ENCODE measurements at regions not wholly inside any gene's neighbourhood (a gene's known extent, or its start where the extent isn't known, plus 50 kb on each side); places are given as distances from the start of the nearest gene placed in this dataset.

DNA sequence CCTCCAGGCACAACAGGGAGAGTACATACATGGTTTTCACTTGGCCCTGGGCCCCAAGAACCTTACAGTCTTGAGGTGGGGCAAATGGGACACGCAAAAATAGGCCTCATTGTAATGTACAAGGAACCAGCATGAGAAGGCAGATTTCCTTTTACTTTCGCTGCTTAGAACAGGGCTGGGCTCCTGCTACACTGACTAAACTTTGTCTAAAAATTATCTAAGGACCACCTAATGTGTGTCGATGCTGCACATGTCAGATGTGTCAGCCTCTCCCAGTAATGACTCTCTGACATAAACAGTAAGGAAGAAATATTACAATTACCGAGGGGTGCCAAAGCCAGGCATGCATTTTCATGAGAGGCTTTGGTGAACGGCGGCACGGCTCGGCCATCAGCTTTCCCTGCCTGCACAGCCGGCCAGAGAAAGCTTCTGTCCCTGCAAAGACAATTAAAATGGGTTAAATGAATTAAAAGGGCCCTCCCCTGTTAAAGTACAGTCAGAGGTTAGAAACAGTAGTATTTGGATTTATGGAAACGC is 224.2 kb upstream of the IRX3 start:
- Histone ChIP-seq H3K27me3 (no peaks in the 10 kb centered on the region), H3K27ac (no peak overlapping the region), H3K4me3 (no peak overlapping the region), H3K4me1 (ENCODE audit: insufficient read depth) (peaks cover 4% of the 10 kb centered on the region), H3K36me3 (no peaks in the 10 kb centered on the region), H3K9me3 (no peaks in the 10 kb centered on the region)
- intact Hi-C loops (cut with DNase I): no loop called here
- no peak for DNase-seq
- TF ChIP-seq, protein P1, sequence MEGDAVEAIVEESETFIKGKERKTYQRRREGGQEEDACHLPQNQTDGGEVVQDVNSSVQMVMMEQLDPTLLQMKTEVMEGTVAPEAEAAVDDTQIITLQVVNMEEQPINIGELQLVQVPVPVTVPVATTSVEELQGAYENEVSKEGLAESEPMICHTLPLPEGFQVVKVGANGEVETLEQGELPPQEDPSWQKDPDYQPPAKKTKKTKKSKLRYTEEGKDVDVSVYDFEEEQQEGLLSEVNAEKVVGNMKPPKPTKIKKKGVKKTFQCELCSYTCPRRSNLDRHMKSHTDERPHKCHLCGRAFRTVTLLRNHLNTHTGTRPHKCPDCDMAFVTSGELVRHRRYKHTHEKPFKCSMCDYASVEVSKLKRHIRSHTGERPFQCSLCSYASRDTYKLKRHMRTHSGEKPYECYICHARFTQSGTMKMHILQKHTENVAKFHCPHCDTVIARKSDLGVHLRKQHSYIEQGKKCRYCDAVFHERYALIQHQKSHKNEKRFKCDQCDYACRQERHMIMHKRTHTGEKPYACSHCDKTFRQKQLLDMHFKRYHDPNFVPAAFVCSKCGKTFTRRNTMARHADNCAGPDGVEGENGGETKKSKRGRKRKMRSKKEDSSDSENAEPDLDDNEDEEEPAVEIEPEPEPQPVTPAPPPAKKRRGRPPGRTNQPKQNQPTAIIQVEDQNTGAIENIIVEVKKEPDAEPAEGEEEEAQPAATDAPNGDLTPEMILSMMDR (IDR thresholded peaks at IDR 0.05): no peak
- TF ChIP-seq EP300 (IDR thresholded peaks at IDR 0.05): no peak
- no peak for TF ChIP-seq POLR2A (IDR thresholded peaks at IDR 0.05)
- WGBS, 3 donors: 24 to 31% (median 28%) methylated on average over 10 of the region's 10 CpGs

DNA sequence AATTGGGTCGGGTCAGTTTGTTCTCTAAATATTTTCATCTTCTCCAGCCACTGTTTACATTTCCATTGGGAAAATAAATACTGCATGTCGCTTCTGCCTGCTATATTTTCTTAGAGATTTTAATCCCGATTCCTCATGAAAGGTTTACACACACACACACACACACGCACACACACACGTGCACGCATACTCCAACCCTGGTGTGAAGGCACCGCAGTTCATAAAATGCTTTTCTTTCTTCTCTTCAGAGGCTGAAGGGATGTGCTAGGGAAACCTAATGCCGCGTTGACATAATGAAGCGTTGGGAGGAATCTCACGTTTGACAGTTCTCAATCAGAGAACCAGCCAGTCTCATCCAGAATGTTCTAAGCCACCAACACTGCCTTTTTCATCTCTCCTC is 222.9 kb upstream of the IRX3 start:
- Histone ChIP-seq H3K36me3 (no peaks in the 10 kb centered on the region), H3K27ac (no peak overlapping the region), H3K9me3 (no peaks in the 10 kb centered on the region), H3K4me1 (ENCODE audit: insufficient read depth) (peaks cover 5% of the 10 kb centered on the region), H3K4me3 (no peak overlapping the region), H3K27me3 (no peaks in the 10 kb centered on the region)
- 23 to 53% (median 33%) methylated on average over 11 of the region's 11 CpGs for WGBS, 3 donors
- TF ChIP-seq EP300 (IDR thresholded peaks at IDR 0.05) (no peak), POLR2A (IDR thresholded peaks at IDR 0.05) (no peak)
- TF ChIP-seq, protein P1 (IDR thresholded peaks at IDR 0.05): no peak
- intact Hi-C loops (cut with DNase I): no loop called here
- DNase-seq: no peak

DNA sequence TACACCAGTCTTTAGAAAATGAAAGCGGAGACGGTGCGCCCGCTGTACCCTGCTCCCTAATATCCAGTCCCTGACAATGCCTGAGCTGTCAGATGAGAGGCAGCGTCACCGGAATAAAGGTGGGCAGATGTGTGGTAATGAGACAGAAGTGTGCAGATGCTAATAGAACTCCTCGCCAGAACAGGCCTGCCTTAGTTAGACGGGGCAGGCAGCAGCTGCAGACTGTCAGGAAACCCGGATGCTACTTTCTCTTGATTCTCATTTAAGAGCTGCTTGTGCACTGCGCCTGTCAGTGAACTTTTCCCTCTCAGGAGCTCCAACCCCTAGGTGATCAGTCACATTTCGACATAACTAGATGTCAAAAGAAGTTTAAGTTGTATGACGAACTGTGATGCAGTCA is 221.8 kb upstream of the IRX3 start:
- no peak overlapping the region for H3K4me3 ChIP-seq
- peaks cover 7% of the 10 kb centered on the region for H3K4me1 ChIP-seq (ENCODE audit: insufficient read depth)
- no peaks in the 10 kb centered on the region for H3K27me3 ChIP-seq
- H3K9me3 ChIP-seq: no peaks in the 10 kb centered on the region
- TF ChIP-seq POLR2A (IDR thresholded peaks at IDR 0.05) (no peak), EP300 (IDR thresholded peaks at IDR 0.05) (no peak)
- TF ChIP-seq, protein P1 (IDR thresholded peaks at IDR 0.05): no peak
- no peak for DNase-seq
- H3K27ac ChIP-seq: no peak overlapping the region
- intact Hi-C loops (cut with DNase I): no loop called here
- H3K36me3 ChIP-seq: no peaks in the 10 kb centered on the region
- WGBS, 3 donors: 84 to 88% (median 87%) methylated on average over 12 of the region's 12 CpGs

DNA sequence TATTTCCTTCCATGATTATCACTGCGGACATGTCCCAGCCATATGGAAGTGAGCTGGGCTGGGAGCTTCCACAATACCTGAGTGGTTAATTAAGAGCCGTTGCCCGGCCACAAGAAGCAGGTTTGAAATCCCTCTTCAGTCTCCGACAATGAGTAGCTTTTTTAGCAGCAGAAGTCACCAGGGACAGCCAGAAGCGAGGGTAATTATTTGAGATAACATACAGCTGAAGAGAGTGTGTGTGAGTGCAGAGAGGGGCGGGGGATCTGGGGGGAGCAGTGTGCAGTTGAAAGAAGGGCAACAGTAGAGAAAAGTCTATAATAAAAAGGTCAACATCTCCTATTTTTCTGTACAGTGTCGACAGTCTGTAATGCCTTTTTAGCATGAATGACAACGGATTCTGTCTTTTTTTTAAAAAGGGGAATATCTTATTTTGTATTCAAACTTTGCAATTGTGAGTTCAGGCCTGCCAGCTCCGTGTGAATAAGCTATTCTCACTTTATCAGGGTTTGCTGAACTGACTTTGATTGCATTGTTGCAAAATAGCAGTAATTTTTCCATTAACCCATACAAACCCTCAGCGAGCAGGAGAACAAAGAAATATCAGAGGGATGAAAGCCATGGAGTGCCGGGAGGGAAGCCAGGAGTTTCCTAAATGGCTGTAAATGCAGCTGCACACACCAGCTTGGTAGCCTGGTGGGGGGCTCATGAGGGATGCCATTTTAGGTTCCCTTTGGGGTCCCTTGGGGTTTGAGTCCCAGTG is 220.3 kb upstream of the IRX3 start:
- Histone ChIP-seq H3K9me3 (no peaks in the 10 kb centered on the region), H3K27me3 (no peaks in the 10 kb centered on the region), H3K4me1 (ENCODE audit: insufficient read depth) (peaks cover 7% of the 10 kb centered on the region), H3K36me3 (no peaks in the 10 kb centered on the region), H3K4me3 (no peak overlapping the region), H3K27ac (no peak overlapping the region)
- intact Hi-C loops (cut with DNase I): no loop called here
- WGBS, 3 donors: 6 to 15% (median 10%) methylated on average over 11 of the region's 11 CpGs
- TF ChIP-seq, protein P1 (IDR thresholded peaks at IDR 0.05): no peak
- TF ChIP-seq POLR2A (IDR thresholded peaks at IDR 0.05) (no peak), EP300 (IDR thresholded peaks at IDR 0.05) (no peak)
- no peak for DNase-seq

Measured in ovary (tissue), 7 donors.